ENCODE measurements at regions not wholly inside any gene's neighbourhood (a gene's known extent, or its start where the extent isn't known, plus 50 kb on each side); places are given as distances from the start of the nearest gene placed in this dataset.

DNA sequence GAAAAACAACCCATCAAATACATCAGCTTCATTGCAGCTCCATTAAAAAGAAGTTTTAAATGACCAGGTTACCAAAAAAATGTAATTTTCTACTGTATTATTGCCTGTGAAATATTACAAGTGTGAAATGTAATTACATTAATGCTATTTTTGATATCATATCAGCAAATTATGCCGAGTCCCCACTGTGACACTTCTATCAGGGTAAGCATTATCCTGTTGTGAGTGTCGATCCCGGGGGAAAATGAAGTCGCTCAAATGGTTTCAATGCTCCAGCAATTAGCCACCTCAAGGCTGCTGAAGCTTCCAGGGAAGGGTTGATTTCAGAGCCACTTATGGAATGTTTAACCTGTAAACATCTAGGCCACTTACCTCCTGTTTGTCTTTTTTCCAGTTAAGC, 70.4 kb downstream of the RCN1 start:
- no peak for DNase-seq

DNA sequence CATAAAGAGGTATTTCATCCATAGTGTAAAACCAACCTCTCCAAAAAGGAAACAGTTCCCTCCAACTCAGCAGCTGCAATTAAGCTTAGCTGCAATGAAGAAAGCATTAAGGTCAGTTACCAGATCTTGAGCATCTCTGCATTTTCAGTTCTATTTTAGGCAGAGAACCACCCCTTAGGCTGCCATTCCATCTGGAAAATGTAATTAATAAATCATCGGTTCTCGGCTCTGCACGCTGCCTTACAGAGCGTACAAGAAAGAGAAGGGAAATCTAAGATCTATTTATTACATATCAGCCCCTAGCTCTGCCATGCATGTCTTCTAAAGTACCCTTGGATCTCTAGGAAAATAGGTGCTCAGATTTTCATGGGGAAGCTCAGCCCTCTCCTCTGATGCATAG, 71.5 kb downstream of the RCN1 start:
- DNase-seq = no peak

DNA sequence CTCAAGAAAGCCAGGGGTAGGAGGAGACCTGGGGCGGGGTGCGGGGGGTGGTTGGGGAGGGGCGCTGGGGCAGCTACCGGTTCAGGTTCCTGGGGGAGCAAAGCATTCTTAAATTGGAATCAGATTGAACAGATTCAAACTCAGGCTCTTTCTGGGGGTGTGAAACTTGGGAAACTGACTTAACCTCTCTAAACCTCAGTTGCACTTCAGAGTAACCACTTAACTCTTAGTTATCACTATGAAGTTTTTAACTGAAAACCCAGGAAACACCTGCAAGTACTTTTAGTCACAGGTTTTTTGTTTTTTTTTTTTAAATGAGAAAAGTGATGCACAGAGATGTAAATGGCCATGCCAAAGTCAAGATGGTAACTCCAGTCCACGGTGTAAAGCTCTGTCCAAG, 72.0 kb downstream of the RCN1 start:
- no peak for DNase-seq

DNA sequence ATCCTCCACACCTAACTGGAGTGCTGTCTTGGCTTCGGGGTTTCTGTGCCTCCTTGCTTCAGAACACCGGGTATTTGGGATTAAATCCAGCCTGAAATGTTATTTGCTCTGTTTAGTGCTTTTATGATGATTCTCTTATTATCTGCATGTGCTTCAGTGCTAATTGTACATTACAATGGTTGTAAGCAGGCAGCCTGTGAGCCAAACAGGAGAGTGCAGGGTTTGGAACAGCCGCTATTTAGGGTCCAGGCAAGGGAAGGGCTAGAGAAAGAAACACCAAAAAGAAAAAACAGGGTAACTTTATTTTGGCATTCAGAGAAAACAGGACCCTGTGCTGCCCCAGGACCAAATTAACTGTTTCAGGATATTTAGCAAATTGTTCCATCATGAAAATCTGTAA, 72.7 kb downstream of the RCN1 start:
- DNase-seq = no peak

DNA sequence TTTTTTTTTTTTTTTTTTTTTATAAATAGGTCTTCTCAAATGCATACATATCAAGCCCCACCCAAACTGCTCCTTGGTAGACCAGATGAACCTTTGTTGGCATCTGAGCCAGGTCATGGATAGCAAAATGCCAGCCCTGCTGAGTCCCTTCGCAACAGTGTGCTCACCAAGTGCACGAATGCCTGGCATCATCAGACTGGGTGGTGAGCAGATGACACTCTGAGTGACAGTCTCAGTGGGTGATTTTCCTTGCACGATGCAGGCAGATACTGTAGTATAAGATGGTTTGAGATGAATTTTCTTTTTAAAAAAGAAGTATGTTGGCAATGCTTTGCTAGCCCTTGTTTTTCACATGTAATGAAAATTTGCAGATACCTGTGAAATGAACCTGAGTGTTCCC, 74.0 kb downstream of the RCN1 start:
- DNase-seq = no peak

DNA sequence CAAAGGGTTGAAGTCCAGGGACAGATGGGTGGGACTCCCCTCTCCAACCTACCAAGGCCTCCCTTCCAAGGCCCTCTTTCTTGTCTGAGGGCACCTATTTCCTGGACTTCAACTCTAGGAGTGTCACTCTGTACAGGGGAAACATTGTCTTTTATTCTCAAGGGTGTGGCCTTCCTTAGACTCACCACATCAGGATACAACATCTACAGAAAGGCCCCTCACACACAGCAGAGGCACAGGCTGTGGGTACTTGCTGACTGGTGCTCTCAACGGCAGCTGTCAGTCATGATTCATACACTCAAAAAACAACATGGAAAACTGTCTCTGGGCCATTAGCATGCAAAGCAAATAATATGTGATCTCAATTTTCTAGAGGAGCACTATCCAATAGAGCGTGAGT, 78.0 kb downstream of the RCN1 start:
- no peak for DNase-seq

DNA sequence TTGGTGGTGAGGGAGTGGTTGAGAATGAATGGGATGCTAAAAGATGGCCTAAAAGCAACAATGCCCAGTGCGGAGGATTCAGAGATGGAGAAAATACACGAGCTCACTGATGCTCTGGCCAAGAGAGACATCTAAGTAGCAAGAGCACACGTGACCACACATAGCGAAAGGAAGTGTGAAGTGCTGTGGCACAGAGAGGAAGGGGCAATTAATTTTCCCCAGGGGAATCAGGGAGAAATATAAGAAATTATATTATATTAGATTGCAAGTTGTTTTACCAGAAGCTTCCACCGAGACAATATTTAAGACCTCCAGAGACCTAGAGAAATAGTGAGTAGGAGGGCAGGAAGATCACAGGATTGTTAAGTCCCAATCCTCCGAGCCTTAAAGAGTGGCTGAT, 80.6 kb downstream of the RCN1 start:
- no peak for DNase-seq

DNA sequence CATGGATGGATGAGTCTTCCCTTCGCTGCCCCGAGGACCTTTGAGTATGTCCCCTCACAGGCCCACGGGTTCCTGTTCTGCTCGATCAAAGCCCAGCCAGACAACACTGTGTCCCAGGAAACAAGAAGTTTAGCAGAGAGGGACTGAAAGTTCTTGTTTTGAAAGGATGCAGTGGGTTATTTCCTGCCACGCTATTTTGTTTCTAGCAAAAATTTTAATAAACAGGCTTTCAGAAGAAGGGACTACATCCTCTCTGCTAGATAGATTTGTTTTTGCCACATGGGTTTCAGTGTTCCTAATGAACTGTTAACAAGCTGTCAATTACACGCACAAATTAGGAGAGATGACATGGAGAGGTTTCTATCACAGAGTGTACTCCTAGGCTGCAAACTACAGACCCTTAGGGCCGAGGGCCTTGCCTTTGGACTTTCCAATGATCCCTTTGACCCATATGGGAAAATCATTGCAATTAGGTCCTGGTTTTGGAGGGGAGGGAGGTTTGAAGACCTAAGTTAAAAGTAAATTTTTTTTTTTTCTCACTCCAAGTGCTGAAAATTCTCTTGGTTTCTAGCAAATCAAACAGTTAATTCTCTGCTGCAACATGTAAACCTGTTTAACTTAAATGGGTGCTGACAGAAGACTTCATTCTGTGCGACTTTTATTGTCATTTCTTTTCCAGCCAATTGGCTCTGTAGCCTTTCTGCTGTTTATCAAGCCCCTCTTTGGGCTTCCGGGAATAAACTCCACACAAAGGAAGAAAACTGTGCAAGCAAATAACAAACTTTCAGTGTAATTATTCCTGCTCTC, 81.4 kb downstream of the RCN1 start:
- no peak for DNase-seq

DNA sequence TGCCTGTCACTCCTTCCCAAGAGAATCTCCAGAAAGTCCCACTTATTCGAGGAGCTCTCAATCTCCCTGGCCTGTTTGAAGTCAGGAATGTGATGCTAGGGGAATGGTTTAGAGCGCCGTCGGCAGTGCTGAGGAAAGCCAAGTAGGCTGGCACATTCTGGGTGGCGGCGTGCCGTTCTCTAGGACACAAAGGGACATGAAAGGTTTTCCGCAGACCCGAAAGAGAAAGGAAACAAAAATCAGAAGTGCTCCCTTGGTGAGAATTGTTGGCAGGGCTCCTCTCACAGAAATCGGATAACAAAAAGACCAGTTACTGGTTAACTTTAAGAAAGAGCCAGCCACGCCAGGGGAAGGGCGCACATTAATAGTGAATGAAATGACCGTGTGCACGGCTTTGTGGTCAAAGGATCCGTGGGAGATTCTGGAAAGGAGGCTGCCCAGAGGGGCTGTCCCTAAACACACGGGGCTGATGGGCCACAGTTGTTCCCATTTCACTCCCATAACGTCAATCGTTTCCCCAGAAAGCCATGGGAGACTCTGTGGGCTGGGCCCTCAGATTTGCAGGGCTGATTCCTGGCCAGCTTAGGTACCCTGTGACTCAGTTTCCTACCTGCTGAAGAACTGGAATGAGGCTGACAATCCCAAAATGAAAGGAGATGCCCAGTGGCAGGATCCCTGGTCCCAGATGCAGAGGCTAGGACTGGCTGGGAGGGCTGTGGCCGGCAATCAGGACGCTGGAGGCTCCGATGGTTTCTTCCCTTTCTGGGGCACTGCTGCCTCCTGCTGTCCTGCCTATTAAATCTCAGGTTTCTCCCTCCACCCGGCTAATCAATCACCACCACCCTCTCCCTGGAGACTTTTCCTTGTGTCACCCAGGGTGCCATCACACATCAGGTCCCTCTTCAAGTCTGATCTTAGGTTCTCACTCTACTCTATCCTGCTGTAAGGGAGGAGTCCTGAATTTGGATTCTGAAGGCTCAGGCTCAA, 82.3 kb downstream of the RCN1 start:
- no peak for DNase-seq

DNA sequence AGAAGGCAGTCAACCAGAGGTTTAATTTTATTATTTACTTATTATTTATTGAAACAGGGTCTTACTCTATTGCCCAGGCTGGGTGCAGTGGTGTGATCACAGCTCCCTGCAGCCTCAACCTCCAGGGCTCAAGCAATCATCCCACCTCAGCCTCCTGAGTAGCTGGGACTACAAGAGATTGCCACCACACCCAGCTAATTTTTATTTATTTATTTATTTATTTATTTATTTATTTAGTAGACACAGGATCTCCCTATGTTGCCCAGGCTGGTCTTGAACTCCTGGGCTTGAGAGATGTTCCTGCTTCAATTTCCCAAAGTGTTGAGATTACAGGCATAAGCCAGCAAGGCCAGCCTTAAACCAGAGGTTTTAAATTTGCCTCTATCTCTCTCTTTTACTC, 83.1 kb downstream of the RCN1 start:
- DNase-seq = no peak

DNA sequence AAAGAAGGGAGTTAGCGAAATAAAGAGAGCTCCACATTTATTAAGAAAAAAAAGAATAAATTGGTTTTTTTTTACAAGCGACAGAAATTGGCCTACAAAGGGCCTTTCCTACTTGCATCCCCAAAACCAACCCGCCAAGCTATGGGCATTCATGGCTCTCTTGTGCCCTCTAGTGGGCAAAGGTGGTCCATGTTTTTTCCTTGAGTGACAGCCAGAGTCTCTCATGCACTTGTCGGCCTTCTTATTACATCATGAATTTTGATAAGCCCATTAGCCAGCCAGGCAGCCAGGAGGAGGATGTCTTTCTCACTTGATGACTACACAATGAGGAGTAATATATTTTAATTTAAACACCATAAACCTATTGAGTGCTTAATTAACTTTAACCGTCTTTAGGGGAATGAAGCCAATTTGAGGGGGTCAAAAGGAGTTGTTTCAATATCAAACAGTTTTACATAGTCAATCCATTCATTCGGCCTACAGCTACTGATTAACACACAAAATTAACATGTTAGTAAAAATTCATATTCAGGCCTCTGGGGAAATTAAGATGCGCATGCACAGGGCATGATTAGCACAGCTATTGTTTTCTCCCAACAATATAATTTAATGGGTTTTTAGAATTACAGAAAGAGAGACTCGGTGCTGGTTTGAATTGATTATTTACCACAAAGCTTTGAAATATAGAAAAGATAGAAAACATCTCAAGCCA, 85.5 kb downstream of the RCN1 start:
- DNase-seq = peak; percentile 65

DNA sequence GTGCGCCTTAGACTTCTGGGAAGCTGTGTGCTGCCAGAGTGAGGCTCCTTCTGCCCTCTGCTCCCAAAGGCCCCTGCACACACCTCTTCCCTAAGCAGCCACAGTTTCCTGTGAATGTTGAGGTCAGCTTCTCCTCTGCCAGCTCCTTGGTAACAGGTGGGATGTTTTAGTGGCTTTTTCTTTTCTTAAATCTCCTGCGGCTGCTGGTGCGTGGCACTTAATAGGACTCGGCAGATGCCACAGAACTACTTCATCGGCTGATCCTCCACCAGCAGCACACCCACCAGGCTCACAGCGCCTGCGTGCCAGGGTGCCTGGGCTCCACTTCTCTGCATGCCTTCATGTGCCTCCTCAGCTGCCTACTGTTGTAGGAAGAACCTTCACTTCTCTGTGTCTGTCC, 87.8 kb downstream of the RCN1 start:
- no peak for DNase-seq

DNA sequence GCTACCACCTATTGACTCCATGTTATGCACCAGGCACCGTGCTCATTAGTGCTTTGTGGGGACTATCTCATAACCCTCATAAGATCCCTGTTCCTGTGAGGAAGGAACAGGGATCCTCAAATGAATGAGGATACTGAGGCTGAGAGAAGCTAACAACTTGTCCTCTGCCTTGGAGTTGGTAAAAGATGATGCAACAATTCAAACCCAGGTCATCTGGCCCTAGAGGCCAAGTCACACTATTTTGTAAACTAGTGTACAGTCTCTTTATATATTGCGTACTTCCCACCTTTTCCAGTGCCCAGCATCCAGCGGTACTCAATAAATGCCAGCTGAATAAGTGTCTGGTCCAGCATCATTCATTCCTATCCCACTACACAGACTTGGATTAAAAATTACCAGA, 92.6 kb downstream of the RCN1 start:
- DNase-seq = no peak

DNA sequence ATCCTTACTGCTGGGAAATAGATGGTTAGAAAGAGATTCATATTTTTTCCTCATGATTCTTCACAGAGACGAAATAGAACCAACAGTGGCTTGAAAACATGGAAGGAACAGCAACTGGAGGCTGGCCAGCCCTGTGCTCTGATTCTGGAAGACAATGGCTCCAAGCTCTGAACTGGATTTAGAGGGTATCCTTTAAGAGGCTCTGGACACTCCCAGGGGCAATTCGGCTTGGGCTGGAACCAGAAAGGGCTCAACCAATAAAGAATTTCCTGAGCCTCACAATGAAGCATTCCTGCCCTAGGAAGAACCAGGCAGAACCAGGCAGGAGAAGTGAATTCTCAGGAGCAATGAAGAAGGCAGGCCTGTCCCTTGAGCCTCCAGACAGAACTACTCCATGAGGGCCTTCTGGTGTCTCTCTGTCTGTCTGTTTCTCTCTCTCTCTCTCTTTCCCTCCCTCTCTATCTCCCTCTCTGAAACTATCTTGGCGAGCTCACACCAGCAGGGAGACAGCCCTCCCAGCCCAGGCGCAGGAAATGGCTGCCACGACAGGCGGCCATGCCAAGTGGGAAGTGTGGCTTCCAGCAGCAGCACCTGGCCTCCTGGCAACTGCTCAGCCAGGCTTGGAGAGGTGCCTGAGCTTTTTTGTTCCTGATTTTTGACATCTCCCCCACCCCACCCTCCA, 93.3 kb downstream of the RCN1 start:
- no peak for DNase-seq

DNA sequence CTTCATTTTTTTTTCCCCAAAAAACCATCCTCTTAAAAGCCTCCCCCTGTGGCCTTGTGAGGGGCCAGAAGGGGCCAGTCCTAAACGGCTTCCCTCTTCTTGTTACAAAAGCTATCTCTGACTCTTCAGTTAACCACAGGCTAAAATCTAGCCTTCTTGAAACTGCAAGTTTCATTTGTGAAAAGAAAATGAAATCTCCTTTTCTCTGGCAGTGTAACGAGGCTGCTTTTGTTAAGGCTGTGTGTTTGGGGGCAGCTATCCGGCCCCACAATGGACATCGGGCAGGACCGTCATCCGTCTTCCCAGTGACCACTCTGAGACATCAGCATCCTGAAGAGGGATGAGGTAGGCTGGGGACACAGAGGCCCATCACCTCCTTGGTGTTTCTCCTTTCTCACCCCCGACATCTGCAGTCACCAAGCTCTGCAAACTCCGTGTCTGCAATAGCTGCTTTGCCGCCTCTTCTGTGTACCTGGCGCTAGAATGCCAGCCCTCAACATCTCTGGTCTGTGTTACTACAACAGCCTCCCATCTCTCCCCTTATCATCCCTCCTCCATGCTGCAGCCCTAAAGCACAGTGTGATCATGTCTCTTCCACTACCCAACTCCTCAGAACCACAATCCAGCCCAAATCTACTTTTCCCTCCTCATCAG, 94.0 kb downstream of the RCN1 start:
- DNase-seq = no peak

DNA sequence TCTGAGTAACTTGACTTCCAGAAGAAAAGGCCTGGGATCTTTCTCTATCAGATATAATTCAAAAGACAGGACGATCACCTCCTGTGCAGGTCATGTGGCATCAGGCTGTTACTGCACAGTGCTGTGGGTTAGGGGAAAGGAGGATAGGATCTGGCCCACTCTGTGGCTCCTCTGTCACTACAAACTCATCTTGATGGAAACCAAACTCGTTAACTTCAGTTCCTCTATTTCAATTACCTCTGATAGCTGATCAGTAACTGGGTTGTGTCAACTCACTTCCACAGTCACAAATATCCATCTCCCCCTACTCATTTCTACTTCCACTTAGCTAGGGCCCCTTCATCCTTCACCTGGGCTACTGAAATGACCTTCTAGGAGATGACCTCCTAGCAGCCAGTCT, 95.2 kb downstream of the RCN1 start:
- DNase-seq = no peak

DNA sequence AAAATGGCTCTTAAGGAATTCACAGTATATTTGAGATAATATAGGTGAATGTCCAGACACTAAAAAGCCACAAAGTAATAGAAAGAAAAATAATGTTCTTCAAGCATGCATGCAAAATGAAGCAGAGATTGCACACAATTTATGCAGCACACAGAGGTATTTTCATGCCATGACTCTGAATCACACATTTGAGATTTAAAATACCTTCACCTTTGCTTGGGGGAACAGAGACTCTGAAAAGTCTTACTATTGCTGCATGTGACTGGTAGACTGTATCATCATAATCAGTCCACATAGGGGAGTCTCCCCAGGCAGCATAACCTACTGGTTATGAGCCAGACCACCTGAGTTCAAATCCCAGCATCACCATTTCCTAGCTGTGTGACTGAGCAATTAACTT, 96.2 kb downstream of the RCN1 start:
- no peak for DNase-seq

DNA sequence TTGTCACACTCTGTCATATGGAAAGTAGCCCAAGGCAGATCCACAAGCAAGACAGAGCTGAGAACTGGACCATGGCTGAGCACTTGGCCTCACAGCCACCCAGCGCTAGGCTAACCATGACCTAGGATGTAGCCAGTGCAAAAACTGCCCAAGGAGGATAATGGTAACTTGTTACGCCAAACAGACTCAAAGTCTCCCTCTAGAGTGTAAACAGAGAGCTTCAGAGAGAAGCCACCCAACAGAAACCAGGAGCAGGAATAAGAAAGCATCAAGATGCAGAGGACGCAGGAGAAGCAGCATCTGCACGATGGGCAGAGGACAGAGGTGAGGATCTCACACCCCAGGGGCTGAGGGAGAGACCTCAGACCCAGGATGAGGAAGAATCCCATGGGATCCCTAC, 97.9 kb downstream of the RCN1 start:
- DNase-seq = no peak

DNA sequence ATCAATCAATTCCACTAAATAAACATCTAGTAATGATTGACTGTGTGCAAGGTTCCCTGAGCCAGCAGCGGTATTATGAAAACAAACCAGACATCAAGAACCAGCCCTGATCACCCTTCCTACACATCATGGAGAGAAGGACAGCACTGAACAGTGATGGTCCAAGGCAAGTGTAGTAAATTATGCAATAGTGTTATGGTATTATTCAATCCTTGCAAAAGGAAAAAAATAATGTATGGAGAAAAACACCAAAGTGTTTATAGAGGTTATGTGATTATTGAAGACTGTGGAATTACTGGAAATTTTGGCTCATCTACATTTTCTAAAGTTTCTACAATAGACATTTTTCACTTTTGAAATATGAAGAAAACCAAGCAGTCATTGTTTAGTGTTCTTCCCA, 105.3 kb downstream of the RCN1 start:
- no peak for DNase-seq

DNA sequence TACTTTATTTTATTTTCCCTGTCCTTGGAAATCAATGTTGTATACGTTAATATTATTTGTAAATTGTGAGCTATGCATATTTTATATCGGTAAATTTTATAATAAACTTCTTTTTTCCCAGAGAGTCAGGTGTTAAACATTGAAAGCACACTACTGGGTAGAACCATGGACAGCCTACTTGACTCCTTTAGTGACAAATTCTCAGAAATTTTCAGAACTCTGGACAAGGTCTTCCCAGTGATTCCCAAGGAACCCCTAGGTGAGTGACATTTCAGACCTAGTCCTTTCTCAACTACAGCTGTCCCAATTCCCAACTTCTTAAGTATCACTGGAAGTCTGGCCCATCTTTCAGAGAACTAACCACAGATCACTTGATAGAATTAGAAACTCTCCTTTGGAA, 107.2 kb downstream of the RCN1 start:
- DNase-seq = no peak

DNA sequence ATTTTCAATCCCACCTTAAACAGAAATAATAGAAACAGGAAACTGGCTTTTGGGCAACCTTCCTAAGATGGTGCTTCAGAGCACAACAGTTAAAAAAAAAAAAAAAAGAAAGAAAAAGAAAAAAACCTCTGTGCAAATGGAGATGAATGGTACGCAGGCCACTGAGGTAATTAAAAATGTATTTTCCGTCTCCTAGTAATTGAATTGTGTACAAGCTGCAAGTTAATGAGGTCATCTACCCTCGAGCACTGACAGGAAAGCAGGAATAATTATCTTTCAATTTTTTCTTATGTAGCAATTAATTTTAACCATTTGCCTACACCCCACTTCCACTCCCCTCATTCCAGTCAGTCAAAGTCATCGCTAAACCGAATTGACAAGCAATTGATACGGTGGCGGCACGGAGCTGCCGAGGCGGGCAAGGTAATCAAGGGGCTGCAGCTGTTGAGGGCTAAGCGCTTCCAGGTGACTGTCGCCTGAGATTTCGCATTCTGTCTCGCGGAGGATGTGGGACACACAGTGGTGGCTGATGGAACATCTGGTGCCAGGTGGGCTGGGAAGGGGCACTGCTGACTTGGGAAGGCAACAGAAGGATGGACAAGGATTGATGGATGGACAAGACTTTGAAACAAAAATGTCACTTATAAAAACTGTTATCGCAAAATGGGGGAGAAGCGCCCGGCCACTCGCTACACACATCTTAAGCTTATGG, 109.4 kb downstream of the RCN1 start:
- no peak for DNase-seq

DNA sequence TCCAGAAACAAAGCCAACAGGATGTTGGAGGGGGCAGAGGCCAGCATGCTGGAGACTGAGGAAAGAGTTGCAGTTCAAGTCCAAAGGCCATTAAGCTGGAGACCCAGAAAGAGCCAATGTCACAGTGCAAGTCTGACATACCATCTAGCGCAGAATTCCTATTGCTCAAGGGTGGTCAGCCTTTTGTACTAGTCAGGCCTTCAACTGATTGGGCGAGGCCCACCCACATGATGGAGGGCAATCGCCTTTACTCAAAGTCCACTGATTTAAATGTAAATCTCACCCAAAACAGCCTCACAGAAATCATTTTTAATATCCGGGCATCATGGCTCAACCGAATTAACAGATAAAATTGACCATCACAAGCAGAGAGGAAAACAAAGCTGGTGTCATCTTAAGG, 113.9 kb downstream of the RCN1 start:
- DNase-seq = no peak

All from central memory CD4-positive, alpha-beta T cell (primary cell).